Gastroesophageal sphincter (tissue), 3 donors: ENCODE measurements at regions not wholly inside any gene's neighbourhood (a gene's known extent, or its start where the extent isn't known, plus 50 kb on each side); places are given as distances from the start of the nearest gene placed in this dataset.

ENCODE experiments used
- POLR2A ChIP-seq, 2 donors: fragments of 450-650 bp; IDR thresholded peaks; one replicate each; pipeline ENCODE4 v1.6.1; 2017; ENCODE audit warnings: antibody characterized with exemption in 2 of 2, mild to moderate bottlenecking in 2 of 2, moderate library complexity in 1 of 2
- TF ChIP-seq, protein P1 (sequence below), 4 experiments: fragments of 200-600 bp in 2 of 4; fragments of 450-650 bp in 2 of 4; sonication (generic) in 1 of 4; IDR thresholded peaks; one replicate each; pipeline ENCODE4 v1.5.1; 2017 to 2019; ENCODE audit warnings: antibody characterized with exemption in 4 of 4, mild to moderate bottlenecking in 2 of 4, moderate library complexity in 2 of 4

DNA sequence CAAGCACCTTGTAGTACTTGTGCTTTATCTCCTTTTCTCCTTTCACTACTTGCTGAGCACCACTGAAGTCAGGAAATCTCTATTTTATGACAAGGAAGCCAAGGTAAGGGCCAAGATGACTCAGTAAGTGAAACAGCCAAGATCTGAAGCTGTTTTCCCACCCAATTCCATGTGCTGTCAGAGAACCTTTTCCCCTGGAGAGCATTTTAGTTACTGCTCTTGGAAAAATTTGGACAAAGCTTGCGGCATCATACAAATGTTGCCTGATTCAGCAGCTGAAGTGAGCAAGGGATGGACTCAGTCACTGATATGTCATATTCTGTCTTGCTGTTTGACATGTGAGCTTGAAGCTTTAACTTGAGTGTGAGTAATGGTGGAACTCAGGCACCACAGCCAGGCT lies 391.4 kb downstream of the RAB28 start:
- TF ChIP-seq, protein P1, sequence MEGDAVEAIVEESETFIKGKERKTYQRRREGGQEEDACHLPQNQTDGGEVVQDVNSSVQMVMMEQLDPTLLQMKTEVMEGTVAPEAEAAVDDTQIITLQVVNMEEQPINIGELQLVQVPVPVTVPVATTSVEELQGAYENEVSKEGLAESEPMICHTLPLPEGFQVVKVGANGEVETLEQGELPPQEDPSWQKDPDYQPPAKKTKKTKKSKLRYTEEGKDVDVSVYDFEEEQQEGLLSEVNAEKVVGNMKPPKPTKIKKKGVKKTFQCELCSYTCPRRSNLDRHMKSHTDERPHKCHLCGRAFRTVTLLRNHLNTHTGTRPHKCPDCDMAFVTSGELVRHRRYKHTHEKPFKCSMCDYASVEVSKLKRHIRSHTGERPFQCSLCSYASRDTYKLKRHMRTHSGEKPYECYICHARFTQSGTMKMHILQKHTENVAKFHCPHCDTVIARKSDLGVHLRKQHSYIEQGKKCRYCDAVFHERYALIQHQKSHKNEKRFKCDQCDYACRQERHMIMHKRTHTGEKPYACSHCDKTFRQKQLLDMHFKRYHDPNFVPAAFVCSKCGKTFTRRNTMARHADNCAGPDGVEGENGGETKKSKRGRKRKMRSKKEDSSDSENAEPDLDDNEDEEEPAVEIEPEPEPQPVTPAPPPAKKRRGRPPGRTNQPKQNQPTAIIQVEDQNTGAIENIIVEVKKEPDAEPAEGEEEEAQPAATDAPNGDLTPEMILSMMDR (IDR thresholded peaks at IDR 0.05): no peak
- no peak for TF ChIP-seq POLR2A (IDR thresholded peaks at IDR 0.05)
